ENCODE measurements at regions not wholly inside any gene's neighbourhood (a gene's known extent, or its start where the extent isn't known, plus 50 kb on each side); places are given as distances from the start of the nearest gene placed in this dataset.

- TF ChIP-seq CTCF (IDR thresholded peaks at IDR 0.05; ENCODE audit: low read depth, low read length) = no peak
- no peak for TF ChIP-seq EZH2phosphoT487 (IDR thresholded peaks at IDR 0.05; ENCODE audit: low read depth)
These were observed 128.5 kb downstream of the CHSY1 start for GRCh38 chr15:101123222-101123910.

All from OCI-LY3 (cell line).